ENCODE measurements at regions not wholly inside any gene's neighbourhood (a gene's known extent, or its start where the extent isn't known, plus 50 kb on each side); places are given as distances from the start of the nearest gene placed in this dataset.

DNA sequence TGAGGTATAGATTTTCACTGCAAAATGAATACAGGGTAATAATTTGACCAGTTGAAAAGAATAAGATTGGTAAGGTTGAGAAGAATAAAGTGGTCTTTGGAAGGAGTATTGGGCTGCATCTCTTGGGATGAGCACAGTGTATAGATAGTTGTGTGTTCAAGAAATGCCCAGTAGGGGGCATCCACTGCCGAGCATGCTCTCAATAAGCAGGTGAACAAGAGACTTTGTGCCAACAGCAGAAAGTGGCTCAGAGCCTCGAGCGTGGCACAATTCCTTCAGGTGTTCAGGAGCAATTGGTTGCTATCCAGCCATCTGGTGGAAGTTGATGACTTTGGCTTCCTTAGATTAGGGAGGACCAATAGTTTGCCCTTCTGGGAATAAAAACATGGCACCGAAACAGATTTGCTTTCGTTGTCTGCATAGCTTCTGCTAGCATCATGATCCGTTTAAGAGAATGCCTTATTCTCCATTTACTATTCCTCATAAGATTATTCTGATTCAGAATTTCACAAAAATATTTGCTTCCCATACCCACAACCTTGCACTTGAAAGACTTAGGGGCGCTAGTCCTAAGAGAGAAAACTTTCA lies 258.1 kb upstream of the NEIL3 start:
- DNase-seq (ENCODE audit: low spot score), result peak; percentile 51

DNA sequence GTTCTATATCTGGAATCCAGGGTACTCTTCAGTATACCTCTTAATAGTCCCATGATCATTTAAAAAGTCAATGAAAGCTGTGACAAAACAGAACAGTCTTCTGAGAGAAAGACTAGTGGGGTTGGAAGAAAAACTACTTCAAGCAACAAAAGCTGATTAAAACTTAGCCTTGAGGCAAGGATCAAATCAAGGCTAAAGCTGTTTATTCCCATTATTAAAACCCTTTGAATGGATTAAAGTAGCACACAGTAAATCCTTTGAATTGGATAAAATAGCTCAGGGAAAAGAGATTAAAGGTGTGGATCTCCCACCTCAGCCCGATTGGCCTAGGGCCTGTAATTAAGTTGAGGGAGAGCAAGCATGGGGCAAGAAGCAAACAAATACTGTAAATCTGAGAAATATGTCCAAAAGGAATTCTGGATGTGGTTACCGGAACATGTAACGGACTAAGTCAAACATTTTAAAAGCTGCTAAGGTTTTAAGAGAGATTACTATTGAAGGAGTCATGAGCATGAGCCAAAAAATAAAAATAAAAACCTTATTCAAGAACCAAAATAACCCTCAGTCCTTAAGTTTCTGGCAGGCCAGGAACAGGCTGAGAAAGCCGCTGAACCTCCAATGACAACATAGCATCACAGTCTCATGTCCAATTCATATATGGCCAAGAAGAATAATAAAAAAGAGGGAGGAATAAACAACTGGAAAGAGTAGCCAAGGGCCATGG lies 257.3 kb upstream of the NEIL3 start:
- no peak for DNase-seq (ENCODE audit: low spot score)

DNA sequence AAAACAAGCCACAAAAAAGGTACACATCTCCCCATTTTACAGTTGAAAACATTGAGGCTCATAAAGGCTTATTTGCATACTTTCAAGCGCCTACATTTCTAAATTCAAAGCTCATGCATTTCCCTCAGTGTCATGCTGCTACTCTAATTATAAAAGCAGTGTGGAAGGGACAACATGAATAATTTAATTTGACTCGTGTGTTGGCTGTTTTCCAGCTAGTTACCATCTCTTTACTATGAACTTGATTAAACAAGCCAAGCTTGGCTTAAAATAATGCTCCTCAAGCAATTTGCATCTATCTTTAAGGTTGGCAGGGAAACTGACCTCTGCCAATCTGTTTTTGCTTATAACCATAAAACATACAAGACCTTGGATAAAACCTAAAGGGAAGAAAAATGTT lies 252.5 kb upstream of the NEIL3 start:
- DNase-seq (ENCODE audit: low spot score), result no peak

DNA sequence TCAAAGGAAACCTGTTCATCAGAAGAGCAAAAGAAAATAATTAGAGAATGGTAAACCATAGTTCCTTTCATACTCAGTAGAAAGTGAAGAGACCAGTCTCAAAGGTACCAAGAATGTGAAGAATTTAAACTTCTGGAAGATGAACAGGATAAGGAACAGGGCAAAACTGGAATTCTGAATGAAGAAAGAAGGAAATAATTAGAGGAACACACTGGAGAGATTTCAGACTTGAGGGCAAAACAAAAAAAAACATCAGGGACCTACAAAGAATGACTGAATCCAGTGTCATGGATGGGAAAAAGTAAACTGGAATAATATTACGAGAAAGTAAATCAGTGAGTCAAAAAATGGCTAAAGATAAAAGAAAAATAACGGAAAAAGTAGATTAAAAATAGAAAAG lies 245.6 kb upstream of the NEIL3 start:
- no peak for DNase-seq (ENCODE audit: low spot score)

DNA sequence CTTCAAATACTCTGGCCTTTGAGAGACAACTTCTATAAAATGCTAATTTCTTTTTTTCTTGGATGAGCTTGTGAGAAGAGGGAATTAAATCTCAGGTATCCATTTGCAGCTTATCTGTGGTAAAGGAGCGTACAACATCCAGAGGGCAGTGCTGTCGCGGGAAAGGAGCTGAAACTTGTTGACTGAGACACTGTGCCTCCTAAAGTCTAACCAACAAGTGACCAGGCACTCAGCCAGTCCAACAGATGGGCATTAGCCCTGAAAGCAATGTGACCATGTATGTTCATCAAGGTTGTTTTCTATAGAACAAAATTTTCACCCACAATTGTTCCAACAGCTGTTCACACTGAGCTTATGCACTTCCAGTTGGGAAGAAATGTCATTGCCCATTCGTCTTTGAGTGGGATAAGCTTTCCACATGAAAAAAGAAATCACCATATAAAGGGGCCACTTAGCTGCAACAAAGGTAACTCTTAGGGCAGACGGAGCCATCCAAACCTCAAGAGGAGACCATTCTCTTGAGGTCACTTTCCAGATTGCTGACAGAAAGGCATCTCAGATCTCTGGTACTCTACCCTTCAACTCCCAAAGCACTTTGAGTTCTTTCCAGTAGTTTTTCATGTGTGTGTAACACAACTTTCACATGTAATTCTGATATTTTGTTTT lies 244.8 kb upstream of the NEIL3 start:
- DNase-seq (ENCODE audit: low spot score), result no peak

DNA sequence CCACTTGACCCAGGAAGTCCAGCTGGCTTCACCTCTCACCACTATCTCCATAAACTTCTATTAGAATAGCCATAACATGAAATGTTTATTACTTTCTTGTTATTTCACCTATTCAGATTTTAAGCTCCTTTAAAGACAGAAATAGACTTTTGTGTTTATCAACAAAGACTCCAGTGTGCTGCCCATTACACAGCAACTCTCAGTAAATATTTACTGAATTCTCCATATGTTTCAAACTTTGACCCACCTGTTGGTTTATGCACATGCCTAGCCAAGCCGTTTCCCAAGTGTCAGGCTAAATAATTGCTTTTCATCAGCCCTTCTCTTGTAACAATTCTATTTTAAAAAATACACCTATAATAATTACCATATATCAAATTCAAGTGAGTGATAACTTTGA lies 242.9 kb upstream of the NEIL3 start:
- no peak for DNase-seq (ENCODE audit: low spot score)

DNA sequence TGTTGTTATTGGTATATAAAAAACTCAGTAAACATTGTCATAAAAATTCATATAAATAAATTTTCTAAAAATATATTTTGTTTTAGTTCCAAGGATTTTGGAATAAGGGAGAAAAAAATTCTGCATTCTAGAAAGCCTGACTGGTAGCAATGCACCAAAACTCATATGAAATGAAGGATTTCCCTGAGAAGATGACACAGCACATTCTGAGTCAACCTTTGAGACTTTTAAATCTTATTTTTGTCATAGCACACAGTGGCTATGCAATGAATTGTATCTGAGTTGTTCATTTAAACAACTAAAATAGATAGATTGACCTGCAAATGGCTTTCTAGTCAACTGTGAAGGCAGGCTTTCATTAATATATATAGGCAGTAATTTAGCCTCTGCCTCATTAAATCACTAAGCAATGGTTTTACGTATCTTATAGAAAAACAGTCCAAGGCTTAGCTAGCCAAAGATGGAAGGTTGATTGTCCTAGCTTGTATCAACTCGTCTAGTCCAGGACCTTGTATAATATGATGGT lies 239.1 kb upstream of the NEIL3 start:
- no peak for DNase-seq (ENCODE audit: low spot score)

DNA sequence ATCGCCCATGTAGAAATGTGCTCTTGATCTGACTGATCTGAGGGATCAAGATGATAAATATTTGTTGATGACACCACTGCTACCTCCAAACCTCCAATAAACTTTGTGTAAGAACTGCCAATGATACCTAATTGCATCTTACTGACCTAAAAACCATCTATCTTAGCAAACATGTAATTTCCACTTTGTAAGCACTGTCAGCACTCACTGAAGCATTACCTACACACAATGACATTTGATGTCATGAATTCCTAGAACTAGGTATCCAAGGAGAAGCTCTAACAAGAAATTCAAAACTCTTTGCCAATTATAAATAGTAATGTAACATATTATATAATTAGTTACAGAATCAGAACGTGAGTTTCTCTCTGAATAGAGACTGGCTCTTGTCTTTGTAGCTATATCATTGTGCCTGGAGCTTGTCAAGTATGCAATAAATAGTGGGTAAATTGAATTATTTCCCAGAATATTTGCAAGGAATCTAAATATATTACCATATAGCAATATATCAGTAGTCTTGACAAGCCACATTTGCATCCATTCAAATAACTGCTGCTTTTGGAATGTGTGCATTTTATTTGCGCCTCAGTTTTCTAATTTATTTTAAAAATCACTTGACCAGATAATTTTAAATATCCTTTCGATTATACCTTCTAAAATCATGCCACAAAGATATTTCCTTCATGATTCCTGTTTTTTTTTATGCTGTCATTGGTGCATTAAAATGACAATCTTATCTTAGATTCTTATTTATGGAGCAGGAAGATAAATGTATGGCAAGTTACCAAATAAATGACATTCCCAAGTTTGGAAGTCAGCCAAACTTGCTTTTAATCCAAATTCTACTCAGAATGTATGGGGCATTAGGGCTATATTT lies 232.3 kb upstream of the NEIL3 start:
- no peak for DNase-seq (ENCODE audit: low spot score)

DNA sequence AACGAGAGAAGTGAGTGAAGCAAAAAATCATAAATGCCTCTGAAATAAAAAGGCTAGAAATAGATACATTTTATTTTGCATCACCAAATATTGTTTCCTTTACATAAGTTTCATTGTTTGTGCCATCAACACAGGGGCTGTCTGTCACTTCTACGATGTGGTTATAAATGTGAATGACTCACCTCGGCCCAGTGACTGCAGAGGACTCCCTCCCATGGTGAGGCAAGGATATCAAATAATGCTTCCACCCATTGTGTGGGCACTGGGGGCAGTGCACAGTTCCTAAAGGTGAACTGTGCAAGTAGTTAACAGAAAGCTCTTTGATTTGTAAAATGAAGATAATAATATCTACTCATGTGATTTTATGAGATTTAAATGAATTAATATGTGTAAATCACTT lies 230.3 kb upstream of the NEIL3 start:
- DNase-seq (ENCODE audit: low spot score), result no peak

DNA sequence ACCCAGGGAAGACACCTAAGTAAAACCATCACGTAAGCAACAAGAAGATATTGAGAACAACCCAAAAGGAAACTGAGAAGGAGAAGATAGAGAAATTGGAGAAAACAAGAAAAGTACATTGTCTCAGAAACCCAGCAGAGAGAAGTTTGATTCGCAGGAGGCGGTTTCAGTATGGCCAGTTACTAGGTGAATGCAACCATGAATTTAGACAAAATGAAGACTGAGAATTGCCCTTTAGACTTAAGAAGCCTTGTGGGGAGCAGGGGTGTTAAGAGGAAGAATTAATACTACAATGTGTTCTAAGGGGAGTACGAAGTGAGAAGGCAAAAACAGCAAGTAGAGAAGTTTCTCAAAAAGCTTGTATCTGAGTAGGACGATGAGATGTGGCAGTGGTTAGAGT lies 229.3 kb upstream of the NEIL3 start:
- DNase-seq (ENCODE audit: low spot score), result no peak

DNA sequence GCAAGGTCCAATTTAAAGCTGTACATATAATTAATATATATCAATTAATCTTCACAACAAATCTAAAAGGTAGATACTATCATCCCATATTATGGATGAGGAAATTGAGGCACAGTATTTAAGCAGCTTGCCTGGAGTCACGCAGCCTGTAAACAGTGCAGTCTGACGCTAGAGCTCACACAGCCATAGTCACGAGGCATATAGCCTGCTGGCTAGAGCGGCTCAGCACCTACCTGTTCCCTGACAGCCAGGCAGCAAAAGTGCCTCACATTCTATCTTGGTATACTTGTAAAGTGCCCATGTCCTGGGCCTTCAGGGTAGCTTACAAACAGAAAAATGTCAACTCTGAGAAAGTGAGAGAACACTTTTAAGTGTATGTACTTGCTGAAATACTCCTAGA lies 222.6 kb upstream of the NEIL3 start:
- no peak for DNase-seq (ENCODE audit: low spot score)

DNA sequence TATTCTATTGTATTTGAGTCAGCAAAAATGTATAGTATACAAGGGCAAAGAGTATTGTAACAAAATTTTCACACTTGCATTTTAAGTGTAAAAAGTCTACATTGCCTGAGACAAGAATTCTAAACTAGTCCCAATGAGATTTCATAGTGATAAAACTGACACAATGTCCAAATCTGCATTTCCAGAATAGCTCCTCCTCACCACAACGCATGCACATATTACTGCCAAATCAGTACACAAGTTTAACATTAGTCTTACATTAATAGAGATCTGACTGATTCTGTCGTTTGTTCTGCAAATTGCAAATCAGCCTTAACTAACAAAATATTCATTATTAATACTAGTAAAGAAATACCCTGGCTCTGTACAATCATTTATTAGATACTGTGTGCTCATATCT lies 222.2 kb upstream of the NEIL3 start:
- no peak for DNase-seq (ENCODE audit: low spot score)

DNA sequence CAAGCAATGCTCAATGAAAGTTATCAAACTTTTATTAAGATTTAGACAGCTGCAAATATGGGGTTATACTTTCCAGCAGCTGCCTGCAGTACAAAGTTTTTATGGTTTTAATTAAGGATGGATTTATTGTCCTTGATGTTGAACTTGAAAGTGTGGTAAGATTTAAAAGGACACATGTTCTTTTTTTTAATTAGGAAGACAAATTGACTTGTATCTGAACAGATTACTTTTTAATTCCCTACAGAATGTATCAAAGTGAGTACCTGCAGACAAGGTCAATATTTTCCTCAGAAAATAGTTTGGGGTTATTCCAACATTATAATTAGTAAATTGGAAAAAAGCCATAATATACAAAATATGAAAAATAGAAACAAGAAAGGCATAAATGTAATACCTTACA lies 218.2 kb upstream of the NEIL3 start:
- no peak for DNase-seq (ENCODE audit: low spot score)

DNA sequence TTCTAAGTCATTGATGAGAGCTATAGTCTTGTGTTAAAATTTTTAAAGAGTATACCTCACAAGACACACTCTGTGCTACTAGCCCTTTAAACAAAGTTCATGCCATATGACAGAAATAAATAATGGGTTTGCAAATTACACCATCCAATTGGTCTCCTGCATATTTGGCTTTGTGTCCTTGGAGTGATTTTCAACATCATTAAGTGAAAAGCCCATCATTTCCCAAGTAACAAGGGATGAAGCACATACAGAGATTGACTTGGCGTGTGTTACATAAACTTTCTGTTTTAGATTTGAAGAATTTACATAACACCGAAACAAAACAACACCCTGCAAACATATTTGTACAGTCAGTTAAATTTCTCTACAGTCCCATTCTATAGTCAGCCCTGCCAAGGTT lies 216.9 kb upstream of the NEIL3 start:
- DNase-seq (ENCODE audit: low spot score), result no peak

DNA sequence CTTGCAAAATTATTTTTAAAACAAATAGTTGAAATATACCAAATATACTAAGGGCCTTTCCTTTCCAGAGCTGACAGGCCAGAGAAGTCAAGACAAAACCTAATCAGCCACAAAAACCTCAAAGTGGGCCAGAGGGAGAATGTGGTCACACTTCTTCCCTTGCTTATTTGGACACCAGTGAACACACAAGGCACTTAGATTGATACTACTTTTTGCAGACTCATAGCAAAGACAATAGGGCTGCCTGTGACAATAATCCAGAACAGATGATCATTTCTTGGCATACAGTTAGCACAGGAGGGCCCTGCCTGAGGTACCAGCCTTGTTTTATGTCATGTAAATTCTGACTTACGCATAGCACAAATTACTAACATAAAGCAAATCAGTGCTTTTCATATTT lies 215.7 kb upstream of the NEIL3 start:
- DNase-seq (ENCODE audit: low spot score), result no peak

DNA sequence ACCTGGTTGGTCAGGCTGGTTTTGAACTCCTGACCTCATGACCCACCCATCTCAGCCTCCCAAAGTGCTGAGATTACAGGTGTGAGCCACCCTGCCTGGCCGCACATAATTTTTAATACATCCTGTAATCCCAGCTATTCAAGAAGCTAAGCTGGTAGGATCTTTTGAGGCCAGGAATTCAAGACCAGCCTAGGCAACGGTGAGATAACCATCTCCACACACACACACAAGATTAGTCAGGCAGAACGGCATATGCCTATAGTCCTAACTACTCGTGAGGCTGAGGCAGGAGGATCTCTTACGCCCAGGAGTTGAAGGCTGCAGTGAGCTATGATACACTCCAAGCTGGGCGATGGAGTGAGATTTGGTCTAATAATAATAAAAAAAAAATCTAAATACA lies 212.4 kb upstream of the NEIL3 start:
- DNase-seq (ENCODE audit: low spot score), result no peak

DNA sequence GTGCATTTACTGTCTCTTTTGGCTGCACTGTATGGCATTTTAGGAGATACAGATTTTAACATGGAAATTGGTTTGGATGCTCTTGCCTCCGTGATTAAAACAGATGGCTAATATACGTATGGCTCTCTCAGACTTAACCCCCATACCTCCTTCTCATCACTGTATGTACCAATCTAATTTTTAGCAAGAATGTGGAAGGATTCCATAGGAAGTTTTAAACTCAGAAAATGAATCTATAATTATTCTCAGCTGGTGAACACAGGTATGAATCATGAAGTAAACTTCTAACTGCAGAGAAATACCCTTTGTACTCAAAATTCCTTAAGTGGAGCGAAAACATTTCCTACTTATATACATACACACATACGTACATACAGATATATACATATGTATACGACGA lies 210.5 kb upstream of the NEIL3 start:
- DNase-seq (ENCODE audit: low spot score), result no peak

DNA sequence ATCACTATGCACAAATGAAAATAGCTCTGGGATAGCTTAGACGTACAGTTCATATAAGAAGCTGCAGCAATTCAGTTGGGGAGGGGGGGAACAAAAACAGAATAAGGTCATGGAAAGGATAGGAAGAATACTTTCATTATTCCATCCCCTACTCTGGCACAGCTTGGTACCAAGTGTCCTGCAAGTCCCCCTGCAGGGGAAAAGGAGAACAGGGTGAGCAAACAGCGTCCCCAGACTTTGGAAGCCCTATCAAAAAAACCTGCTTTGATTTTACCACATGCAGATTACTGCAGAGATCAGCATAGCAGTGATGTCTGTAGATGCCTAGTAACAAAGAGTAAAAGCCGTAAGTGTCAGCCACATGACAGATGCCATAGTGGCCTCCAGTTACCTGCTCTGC lies 209.4 kb upstream of the NEIL3 start:
- DNase-seq (ENCODE audit: low spot score), result no peak

DNA sequence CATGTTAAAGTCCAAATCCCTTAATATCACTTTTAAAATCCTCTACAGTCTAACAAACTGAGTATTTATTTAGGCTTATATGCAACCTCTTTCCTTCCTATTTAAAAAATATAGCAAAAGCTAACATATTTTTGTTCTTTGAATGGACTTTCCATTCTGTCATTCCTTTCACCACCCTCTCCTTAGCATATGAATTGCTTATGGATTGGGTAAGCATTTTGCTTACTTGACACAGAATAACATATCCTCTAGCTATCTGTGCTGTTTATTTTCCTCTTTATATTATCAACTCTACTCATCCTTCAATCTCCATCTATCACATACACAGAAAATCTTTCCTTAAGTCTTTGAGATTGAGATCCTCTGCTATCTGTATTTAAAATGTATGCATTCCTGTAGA lies 206.1 kb upstream of the NEIL3 start:
- no peak for DNase-seq (ENCODE audit: low spot score)

DNA sequence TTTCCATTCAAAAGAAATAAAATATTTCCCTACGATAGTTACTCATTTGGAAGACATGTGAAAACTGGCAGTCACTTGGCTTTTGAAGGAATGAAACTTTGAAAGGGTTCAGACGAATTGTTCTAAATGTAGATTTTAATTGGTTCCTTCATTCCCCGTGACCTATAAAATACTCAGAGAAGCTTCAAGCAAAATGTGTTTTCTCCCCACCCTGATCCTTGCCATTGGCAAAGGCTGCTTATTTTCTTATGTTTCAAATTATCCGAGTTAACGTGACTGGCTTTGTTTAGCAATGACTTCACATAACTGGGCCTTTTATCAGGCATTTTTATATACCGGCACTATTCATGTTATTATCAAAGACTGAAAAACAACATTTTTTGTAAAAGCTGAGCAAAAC lies 204.1 kb upstream of the NEIL3 start:
- DNase-seq (ENCODE audit: low spot score), result no peak

DNA sequence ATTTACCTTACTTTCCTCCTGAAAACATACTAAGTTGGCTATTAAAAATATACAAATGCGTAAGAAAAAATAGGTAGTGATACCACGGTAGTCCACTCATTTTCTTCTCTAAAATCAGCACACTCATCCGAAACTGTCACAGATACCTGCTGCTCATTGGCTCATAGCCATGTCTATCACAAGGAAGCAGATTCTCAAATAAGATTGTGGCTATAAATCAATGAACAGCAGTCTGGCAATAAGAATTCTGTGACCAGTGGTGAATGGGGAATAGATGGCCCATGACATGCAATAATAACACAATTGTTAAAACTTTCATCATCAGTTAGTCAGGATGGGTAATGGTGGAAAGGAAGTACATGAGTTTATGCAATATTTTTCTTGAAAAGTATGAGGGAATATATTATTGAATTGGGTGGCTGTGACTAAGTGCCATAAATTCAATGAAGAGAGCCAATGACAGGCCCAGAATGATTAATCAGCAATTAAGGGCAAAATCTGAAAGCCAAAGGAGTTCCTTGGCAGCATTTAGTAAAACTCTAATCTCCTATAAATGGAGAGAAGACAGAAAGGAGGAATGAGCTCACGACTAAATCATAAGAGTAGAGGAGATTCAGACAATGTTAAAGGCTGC lies 202.3 kb upstream of the NEIL3 start:
- no peak for DNase-seq (ENCODE audit: low spot score)

DNA sequence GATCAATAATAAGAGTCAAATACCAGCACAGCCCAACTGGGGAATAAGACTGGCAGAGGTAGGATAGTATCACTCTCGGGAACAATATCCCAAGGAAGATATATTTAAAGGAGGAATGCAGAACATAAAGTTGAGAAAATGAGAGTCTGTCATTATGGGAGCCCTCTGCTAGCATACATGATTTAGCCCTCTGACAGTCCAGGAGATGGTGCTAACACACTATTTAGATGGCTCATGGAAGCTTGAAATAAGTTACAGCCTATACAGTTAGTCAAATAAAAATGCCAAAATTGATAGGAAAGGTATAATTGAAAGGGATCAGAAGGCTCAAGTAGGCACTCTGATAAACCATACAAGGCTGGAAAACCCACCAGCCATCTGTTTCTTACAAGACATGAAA lies 201.0 kb upstream of the NEIL3 start:
- DNase-seq (ENCODE audit: low spot score), result no peak
